IMR-90 (cell line): ENCODE measurements at regions not wholly inside any gene's neighbourhood (a gene's known extent, or its start where the extent isn't known, plus 50 kb on each side); places are given as distances from the start of the nearest gene placed in this dataset.

Experiments
- ATAC-seq: fragments of 200-7000 bp; cut with Tn5 transposase; 2 replicates; pipeline ENCODE4 v1.9.1; 2020; ENCODE audit warnings: low read depth, mild to moderate bottlenecking, moderate library complexity
- BruUV-seq: library from RNA; stranded (reverse); fragments of 400-500 nt; replicated peaks from 2 replicates; lab custom pipeline; 2021; lab: Mats Ljungman, UMichigan
- CTCF ChIA-PET: fragments of 300-600 bp; formaldehyde crosslinking; extraction: SDS; loops from one replicate; lab custom pipeline; 2021; ENCODE audit warnings: antibody characterized with exemption; lab: Yijun Ruan, JAX
- POLR2A ChIA-PET: fragments of 300-600 bp; sonication (Branson Sonifier 250); formaldehyde crosslinking; loops from one replicate; lab custom pipeline; 2022; ENCODE audit warnings: antibody characterized with exemption; ENCODE audit not compliant: unreplicated experiment; lab: Charles Lee
- DNase-seq: peaks from one replicate; pipeline ENCODE4 v3.0.0; 2013
- H2AFZ ChIP-seq: replicated peaks from 2 replicates; pipeline ENCODE3; 2013; ENCODE audit warnings: low read length, mild to moderate bottlenecking; ENCODE audit not compliant: poor library complexity
- H2AK5ac ChIP-seq: 2 replicates; pipeline ENCODE4 v1.6.1; 2013; ENCODE audit warnings: low read depth, low read length, inconsistent platforms
- H2AK9ac ChIP-seq: replicated peaks from 2 replicates; pipeline ENCODE3; 2013; ENCODE audit warnings: mild to moderate bottlenecking, low read depth, low read length, moderate library complexity; ENCODE audit not compliant: poor library complexity
- H2BK120ac ChIP-seq: 2 replicates; pipeline ENCODE4 v1.6.1; 2013; ENCODE audit warnings: low read depth, low read length, inconsistent platforms
- H2BK15ac ChIP-seq: 3 replicates; pipeline ENCODE4 v1.6.1; 2013; ENCODE audit warnings: low read depth, low read length, inconsistent platforms
- H2BK20ac ChIP-seq: 2 replicates; pipeline ENCODE4 v1.6.1; 2013; ENCODE audit warnings: low read depth, mild to moderate bottlenecking, inconsistent platforms, low read length, moderate library complexity
- H2BK5ac ChIP-seq: 2 replicates; pipeline ENCODE4 v1.6.1; 2013; ENCODE audit warnings: mild to moderate bottlenecking, low read depth, low read length, inconsistent platforms; ENCODE audit not compliant: poor library complexity, severe bottlenecking
- H3K14ac ChIP-seq: replicated peaks from 2 replicates; pipeline ENCODE4 v1.6.1; 2013; ENCODE audit warnings: low read depth, low read length, inconsistent platforms
- H3K18ac ChIP-seq: 2 replicates; pipeline ENCODE4 v1.6.1; 2013; ENCODE audit warnings: low read depth, low read length, control low read depth
- H3K23ac ChIP-seq: 2 replicates; pipeline ENCODE4 v1.6.1; 2013; ENCODE audit warnings: low read depth, low read length, inconsistent platforms
- H3K27ac ChIP-seq: 2 replicates; pipeline ENCODE4 v1.5.1; 2013; ENCODE audit warnings: mild to moderate bottlenecking, control low read depth, low read length; ENCODE audit not compliant: insufficient read depth
- H3K27me3 ChIP-seq: 2 replicates; pipeline ENCODE4 v1.6.1; 2013; ENCODE audit warnings: low read length; ENCODE audit not compliant: control insufficient read depth, insufficient read depth
- H3K36me3 ChIP-seq: 2 replicates; pipeline ENCODE4 v1.6.1; 2013; ENCODE audit warnings: low read length, mixed read lengths; ENCODE audit not compliant: control insufficient read depth, insufficient read depth
- H3K4ac ChIP-seq: 2 replicates; pipeline ENCODE4 v1.6.1; 2013; ENCODE audit warnings: low read depth, low read length, inconsistent platforms
- H3K4me1 ChIP-seq: 2 replicates; pipeline ENCODE4 v1.6.1; 2013; ENCODE audit warnings: low read length, mixed read lengths; ENCODE audit not compliant: control insufficient read depth, insufficient read depth
- H3K4me2 ChIP-seq: 2 replicates; pipeline ENCODE4 v1.6.1; 2013; ENCODE audit warnings: low read depth, mild to moderate bottlenecking, control low read depth, low read length, moderate library complexity
- H3K4me3 ChIP-seq: 2 replicates; pipeline ENCODE4 v1.5.1; 2013; ENCODE audit warnings: low read depth, mild to moderate bottlenecking, control low read depth, low read length, moderate library complexity; ENCODE audit not compliant: insufficient read depth
- H3K56ac ChIP-seq: 2 replicates; pipeline ENCODE4 v1.6.1; 2013; ENCODE audit warnings: low read length, inconsistent platforms; ENCODE audit not compliant: insufficient read depth; ENCODE audit errors: extremely low read depth
- H3K79me1 ChIP-seq, 2 experiments: 2 replicates each; pipeline ENCODE4 v1.6.1; 2013; ENCODE audit warnings: low read length in 2 of 2, inconsistent platforms in 1 of 2, low read depth in 1 of 2
- H3K9ac ChIP-seq: 2 replicates; pipeline ENCODE4 v1.6.1; 2013; ENCODE audit warnings: low read depth, low read length, control low read depth
- H3K9me1 ChIP-seq: 2 replicates; pipeline ENCODE4 v1.6.1; 2013; ENCODE audit warnings: low read length, inconsistent platforms; ENCODE audit not compliant: insufficient read depth
- H3K9me3 ChIP-seq: 2 replicates; pipeline ENCODE4 v1.6.1; 2013; ENCODE audit warnings: low read length; ENCODE audit not compliant: control insufficient read depth, insufficient read depth
- H4K20me1 ChIP-seq: 2 replicates; pipeline ENCODE4 v1.6.1; 2013; ENCODE audit warnings: low read length, inconsistent platforms; ENCODE audit not compliant: insufficient read depth
- H4K5ac ChIP-seq: 2 replicates; pipeline ENCODE4 v1.6.1; 2013; ENCODE audit warnings: mild to moderate bottlenecking, low read depth, low read length, control low read depth
- H4K8ac ChIP-seq, 2 experiments: 2 replicates each; pipeline ENCODE4 v1.6.1; 2013; ENCODE audit warnings: low read depth in 2 of 2, low read length in 2 of 2, control low read depth in 1 of 2, inconsistent platforms in 1 of 2
- H4K91ac ChIP-seq: 2 replicates; pipeline ENCODE4 v1.6.1; 2013; ENCODE audit warnings: low read depth, low read length, inconsistent platforms; ENCODE audit not compliant: insufficient read depth
- CEBPB ChIP-seq: IDR thresholded peaks from 2 replicates; pipeline ENCODE4 v1.6.1; 2012; ENCODE audit warnings: low read depth, low read length, improper control_type of control experiment
- MAFK ChIP-seq: IDR thresholded peaks from 2 replicates; pipeline ENCODE4 v1.6.1; 2012; ENCODE audit warnings: low read depth, low read length, improper control_type of control experiment
- MAZ ChIP-seq: IDR thresholded peaks from 2 replicates; pipeline ENCODE4 v1.6.1; 2012; ENCODE audit warnings: low read depth, mild to moderate bottlenecking, low read length, improper control_type of control experiment, moderate library complexity, borderline replicate concordance
- POLR2A ChIP-seq: IDR thresholded peaks from 2 replicates; pipeline ENCODE4 v1.6.1; 2012; ENCODE audit warnings: mild to moderate bottlenecking, low read depth, low read length
- RCOR1 ChIP-seq: IDR thresholded peaks from 2 replicates; pipeline ENCODE4 v1.6.1; 2012; ENCODE audit warnings: mild to moderate bottlenecking, low read length, improper control_type of control experiment; ENCODE audit not compliant: insufficient replicate concordance
- SMC3 ChIP-seq: fragments of 150-350 bp; IDR thresholded peaks from 2 replicates; pipeline ENCODE4 v1.6.1; 2016; ENCODE audit warnings: low read depth, mild to moderate bottlenecking, antibody characterized with exemption, low read length, moderate library complexity
- WGBS, 2 experiments: methylation state at CpG; one replicate each; pipeline versions ENCODE4 v1.1.5 to v1.1.7; 2013; ENCODE audit warnings: missing lambda C conversion rate in 2 of 2; ENCODE audit not compliant: insufficient read length in 1 of 2; ENCODE audit errors: extremely low coverage in 2 of 2; 5-methylcytosine and 5-hydroxymethylcytosine counted together
- dilution Hi-C: fragments of 300-500 bp; cut with HindIII; formaldehyde crosslinking; loops from one replicate; pipeline ENCODE4 v1.14.3; 2018; ENCODE audit warnings: low sequenced_read_pairs; ENCODE audit not compliant: unreplicated experiment
- in situ Hi-C: fragments of 300-500 bp; cut with MboI; formaldehyde crosslinking; loops from 3 replicates; pipeline ENCODE4 v1.14.3; 2019; ENCODE audit warnings: low sequenced_read_pairs, inconsistent platforms, mixed read lengths
- intact Hi-C: fragments of 100-400 bp; cut with micrococcal nuclease; formaldehyde crosslinking; loops from 2 replicates; pipeline ENCODE4 v1.10.0; 2022
- TF ChIP-seq, protein P1 (sequence below): fragments of 150-350 bp; IDR thresholded peaks from 2 replicates; pipeline ENCODE4 v1.6.1; 2016; ENCODE audit warnings: low read depth, mild to moderate bottlenecking, low read length, moderate library complexity, borderline replicate concordance

- Histone ChIP-seq H3K23ac (no peak overlapping the region), H2BK15ac (no peak overlapping the region), H3K18ac (no peak overlapping the region), H3K4me1 (no peaks in the 10 kb centered on the region), H2AK9ac (no peak overlapping the region), H3K27ac (no peak overlapping the region), H4K5ac (no peak overlapping the region), H2BK5ac (no peak overlapping the region), H3K9ac (no peak overlapping the region), H2BK120ac (no peak overlapping the region), H3K14ac (no peak overlapping the region), H3K4me2 (no peak overlapping the region), H3K9me1 (no peaks in the 10 kb centered on the region), H2AK5ac (no peak overlapping the region), H2AFZ (no peak overlapping the region), H4K91ac (no peak overlapping the region), H4K20me1 (no peaks in the 10 kb centered on the region), H3K56ac (no peak overlapping the region), H3K4me3 (no peak overlapping the region), H3K4ac (no peak overlapping the region), H3K9me3 (no peaks in the 10 kb centered on the region), H3K79me1 (no peaks in the 10 kb centered on the region), H3K27me3 (no peaks in the 10 kb centered on the region), H2BK20ac (no peak overlapping the region), H3K36me3 (no peaks in the 10 kb centered on the region), H4K8ac (no peak overlapping the region)
- no peak for DNase-seq
- intact Hi-C loops (no loop called here), dilution Hi-C loops (no loop called here), in situ Hi-C loops (no loop called here)
- no TSS peak for BruUV-seq
- WGBS, 2 experiments: no CpG with 5 or more reads among the region's 1 CpG
- CTCF ChIA-PET: interaction anchor here (0.7 kb wide), 1 partner anchor 356 kb away, joined by 3 read pairs; no protein-coding TSS in a partner anchor
- POLR2A ChIA-PET: no interaction called here
- no peak for ATAC-seq
- TF ChIP-seq, protein P1, sequence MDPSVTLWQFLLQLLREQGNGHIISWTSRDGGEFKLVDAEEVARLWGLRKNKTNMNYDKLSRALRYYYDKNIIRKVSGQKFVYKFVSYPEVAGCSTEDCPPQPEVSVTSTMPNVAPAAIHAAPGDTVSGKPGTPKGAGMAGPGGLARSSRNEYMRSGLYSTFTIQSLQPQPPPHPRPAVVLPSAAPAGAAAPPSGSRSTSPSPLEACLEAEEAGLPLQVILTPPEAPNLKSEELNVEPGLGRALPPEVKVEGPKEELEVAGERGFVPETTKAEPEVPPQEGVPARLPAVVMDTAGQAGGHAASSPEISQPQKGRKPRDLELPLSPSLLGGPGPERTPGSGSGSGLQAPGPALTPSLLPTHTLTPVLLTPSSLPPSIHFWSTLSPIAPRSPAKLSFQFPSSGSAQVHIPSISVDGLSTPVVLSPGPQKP: no peak
- no peak for TF ChIP-seq MAZ
- no peak for TF ChIP-seq RCOR1
- no peak for TF ChIP-seq MAFK
- TF ChIP-seq POLR2A: no peak
- no peak for TF ChIP-seq CEBPB
- TF ChIP-seq SMC3: no peak
These were observed 181.1 kb upstream of the APP start for GRCh38 chr21:26351661-26352060.
